A673 (cell line): ENCODE measurements at regions not wholly inside any gene's neighbourhood (a gene's known extent, or its start where the extent isn't known, plus 50 kb on each side); places are given as distances from the start of the nearest gene placed in this dataset.

Experiments
- BruUV-seq: library from RNA; stranded (reverse); fragments of 400-500 nt; replicated peaks from 2 replicates; lab custom pipeline; 2021; lab: Mats Ljungman, UMichigan
- CTCF ChIA-PET: fragments of 300-600 bp; sonication (Branson Sonifier 250); formaldehyde crosslinking; loops from one replicate; lab custom pipeline; 2022; ENCODE audit warnings: antibody characterized with exemption; lab: Charles Lee
- POLR2A ChIA-PET: fragments of 300-600 bp; sonication (Branson Sonifier 250); formaldehyde crosslinking; loops from one replicate; lab custom pipeline; 2022; ENCODE audit warnings: antibody characterized with exemption; ENCODE audit not compliant: low non-redundant PET; lab: Charles Lee
- DNase-seq: peaks from one replicate; pipeline ENCODE4 v3.0.0-alpha.2; 2015; ENCODE audit warnings: low spot score
- H3K27ac ChIP-seq: fragments of 200-600 bp; sonication (generic); 2 replicates; pipeline ENCODE4 v1.5.1; 2016; ENCODE audit warnings: mixed run types, low read depth, mild to moderate bottlenecking, mixed read lengths, antibody characterized with exemption, low read length; ENCODE audit not compliant: poor library complexity, severe bottlenecking
- H3K27me3 ChIP-seq: fragments of 200-600 bp; sonication (generic); replicated peaks from 2 replicates; pipeline ENCODE4 v1.6.1; 2017; ENCODE audit warnings: mixed run types, low read depth, mild to moderate bottlenecking, mixed read lengths, antibody characterized with exemption, low read length; ENCODE audit not compliant: insufficient read depth, poor library complexity
- H3K36me3 ChIP-seq: fragments of 200-600 bp; sonication (generic); 2 replicates; pipeline ENCODE4 v1.6.1; 2016; ENCODE audit warnings: mixed run types, mild to moderate bottlenecking, mixed read lengths, antibody characterized with exemption, low read length; ENCODE audit not compliant: insufficient read depth, poor library complexity, severe bottlenecking
- H3K4me1 ChIP-seq: fragments of 200-600 bp; sonication (generic); 2 replicates; pipeline ENCODE4 v1.6.1; 2017; ENCODE audit warnings: mixed run types, mild to moderate bottlenecking, mixed read lengths, antibody characterized with exemption, low read length; ENCODE audit not compliant: insufficient read depth, poor library complexity, severe bottlenecking
- H3K4me3 ChIP-seq: fragments of 200-600 bp; sonication (generic); 2 replicates; pipeline ENCODE4 v1.5.1; 2016; ENCODE audit warnings: low read depth, mixed run types, mild to moderate bottlenecking, mixed read lengths, low read length; ENCODE audit not compliant: poor library complexity, severe bottlenecking
- H3K9me3 ChIP-seq: fragments of 200-600 bp; sonication (generic); 2 replicates; pipeline ENCODE4 v1.6.1; 2016; ENCODE audit warnings: mixed run types, low read depth, mild to moderate bottlenecking, mixed read lengths, antibody characterized with exemption, low read length; ENCODE audit not compliant: poor library complexity, severe bottlenecking
- CTCF ChIP-seq: fragments of 300-800, 200-600 bp; sonication (generic); conservative IDR thresholded peaks from 2 replicates; pipeline ENCODE4 v1.5.1; 2017; ENCODE audit warnings: low read depth, mild to moderate bottlenecking, antibody characterized with exemption, low read length, moderate library complexity, mixed read lengths
- EZH2 ChIP-seq: fragments of 200-600 bp; sonication (generic); IDR thresholded peaks from 2 replicates; pipeline ENCODE4 v1.6.1; 2017; ENCODE audit warnings: borderline replicate concordance, low read depth, mild to moderate bottlenecking, mixed read lengths, antibody characterized with exemption, low read length; ENCODE audit not compliant: poor library complexity, severe bottlenecking
- intact Hi-C: fragments of 100-400 bp; cut with micrococcal nuclease; formaldehyde crosslinking; loops from one replicate; pipeline ENCODE4 v1.10.0; 2022; ENCODE audit not compliant: unreplicated experiment

GRCh38 chr1:5415606-5416005 lies 576.6 kb downstream of the NPHP4 start:
- H3K4me1 ChIP-seq, result no peaks in the 10 kb centered on the region
- H3K27me3 ChIP-seq, result no peaks in the 10 kb centered on the region
- CTCF ChIA-PET, result no interaction called here
- DNase-seq, result no peak
- H3K36me3 ChIP-seq, result no peaks in the 10 kb centered on the region
- no peaks in the 10 kb centered on the region for H3K9me3 ChIP-seq
- TF ChIP-seq EZH2 (no peak), CTCF (no peak)
- H3K27ac ChIP-seq, result no peak overlapping the region
- POLR2A ChIA-PET, result no interaction called here
- no peak overlapping the region for H3K4me3 ChIP-seq
- BruUV-seq, result no TSS peak
- intact Hi-C loops, result no loop called here

DNA sequence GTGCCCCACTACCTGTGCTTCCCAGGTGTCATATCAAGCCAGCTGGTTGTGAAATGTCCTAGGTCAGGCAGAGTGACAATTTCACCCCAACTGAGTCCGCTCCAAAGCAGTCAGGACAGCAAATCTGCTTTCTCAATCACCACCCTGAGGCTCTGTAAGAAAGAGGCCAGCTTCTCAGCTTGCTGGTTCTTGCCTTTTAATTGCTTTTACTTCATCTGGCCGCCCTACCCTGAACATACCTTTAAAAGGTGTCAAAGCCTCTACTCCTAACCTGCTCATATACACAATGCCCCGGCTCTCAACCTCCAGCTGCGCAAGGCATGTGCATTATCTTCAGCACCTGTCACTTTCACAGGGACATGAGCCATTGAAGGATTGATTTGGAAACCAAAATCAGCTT lies 581.6 kb downstream of the NPHP4 start:
- Histone ChIP-seq H3K4me3 (no peak overlapping the region), H3K9me3 (no peaks in the 10 kb centered on the region), H3K4me1 (no peaks in the 10 kb centered on the region), H3K27me3 (no peaks in the 10 kb centered on the region), H3K36me3 (no peaks in the 10 kb centered on the region), H3K27ac (no peak overlapping the region)
- no TSS peak for BruUV-seq
- TF ChIP-seq EZH2 (no peak), CTCF (no peak)
- intact Hi-C loops, result no loop called here
- CTCF ChIA-PET, result no interaction called here
- POLR2A ChIA-PET, result interaction anchor here (0.6 kb wide), 1 partner anchor 127 kb away, joined by 3 read pairs; no protein-coding TSS in a partner anchor
- no peak for DNase-seq

- H3K27ac ChIP-seq, result no peak overlapping the region
- DNase-seq, result no peak
- no peak overlapping the region for H3K4me3 ChIP-seq
- H3K9me3 ChIP-seq, result no peaks in the 10 kb centered on the region
- TF ChIP-seq EZH2, result no peak
- TF ChIP-seq CTCF, result no peak
- no TSS peak for BruUV-seq
- POLR2A ChIA-PET, result no interaction called here
- intact Hi-C loops, result no loop called here
- H3K27me3 ChIP-seq, result no peaks in the 10 kb centered on the region
- CTCF ChIA-PET, result no interaction called here
- no peaks in the 10 kb centered on the region for H3K4me1 ChIP-seq
- H3K36me3 ChIP-seq, result no peaks in the 10 kb centered on the region
These were observed 583.8 kb downstream of the NPHP4 start for GRCh38 chr1:5408401-5408800.
